ENCODE measurements at regions not wholly inside any gene's neighbourhood (a gene's known extent, or its start where the extent isn't known, plus 50 kb on each side); places are given as distances from the start of the nearest gene placed in this dataset.
"Not testable (repeated sequence)": the region's sequence is repeated elsewhere in the genome, so short reads cannot be mapped to it uniquely, and the experiment has no call there.

DNA sequence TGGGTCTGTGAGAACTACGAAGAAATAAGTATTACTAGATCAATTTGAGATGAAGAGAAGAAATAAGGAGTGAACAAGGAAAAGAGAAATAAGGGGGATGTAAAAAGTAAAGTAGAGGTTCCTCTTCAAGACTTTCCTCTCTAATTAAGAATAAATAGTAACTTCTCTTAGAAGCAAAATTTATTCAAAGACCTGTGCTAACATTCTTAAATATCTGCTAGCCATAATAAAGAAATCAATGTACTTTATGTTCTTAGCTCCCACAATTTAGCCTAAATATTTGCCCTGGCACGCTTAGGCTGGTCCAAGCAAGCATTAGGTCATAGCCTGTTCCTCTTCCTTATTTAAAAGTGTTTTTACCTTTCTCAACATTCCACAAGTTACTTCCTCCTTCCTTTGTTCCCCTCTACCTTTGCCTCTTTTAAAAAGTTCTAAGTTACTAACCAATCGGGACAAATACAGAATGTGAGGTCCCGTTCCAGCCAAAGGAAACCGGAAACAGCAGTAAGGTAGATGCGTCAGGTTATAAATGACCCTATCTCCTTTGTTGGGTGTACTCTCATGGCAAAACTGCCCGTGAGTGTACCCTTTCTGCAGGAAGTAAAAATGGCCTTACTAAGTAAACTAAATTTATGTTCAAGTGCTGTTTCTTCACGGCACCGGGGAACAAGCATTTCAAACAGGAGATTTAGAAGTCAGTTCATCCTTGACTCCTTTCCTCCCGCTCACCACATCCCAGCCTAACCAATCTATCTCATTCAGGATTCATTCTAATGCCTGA is 86.2 kb upstream of the PLEKHM1 start:
- H3K4me1 ChIP-seq (ENCODE audit: control insufficient read depth, insufficient read depth, low read depth, low read length); H2AK5ac ChIP-seq (ENCODE audit: low read length, severe bottlenecking); H2BK120ac ChIP-seq (ENCODE audit: low read depth, low read length); H2AFZ ChIP-seq (ENCODE audit: low read depth, low read length); H3K9me3 ChIP-seq (ENCODE audit: control insufficient read depth, low read length); H2BK15ac ChIP-seq (ENCODE audit: low read depth, poor library complexity, severe bottlenecking); H2BK12ac ChIP-seq (ENCODE audit: low read length in 2 of 2); H3K23ac ChIP-seq (ENCODE audit: low read length in 2 of 2); H3K14ac ChIP-seq (ENCODE audit: low read length in 2 of 2); H3K36me3 ChIP-seq (ENCODE audit: control insufficient read depth in 1 of 2, insufficient read depth in 2 of 2, low read depth in 1 of 2, low read length in 2 of 2); H2BK5ac ChIP-seq (ENCODE audit: low read depth, low read length, poor library complexity, severe bottlenecking); H3K27me3 ChIP-seq (ENCODE audit: control insufficient read depth in 1 of 2, insufficient read depth in 1 of 2, low read length in 2 of 2); H3K18ac ChIP-seq (ENCODE audit: low read depth in 1 of 2, low read length in 2 of 2); H3K4ac ChIP-seq (ENCODE audit: low read depth in 1 of 2, low read length in 2 of 2); H4K91ac ChIP-seq (ENCODE audit: low read length); H3K4me3 ChIP-seq (ENCODE audit: insufficient read depth in 1 of 2, low read depth in 1 of 2, low read length in 2 of 2); H3K4me2 ChIP-seq (ENCODE audit: low read length, poor library complexity, severe bottlenecking); H3K27ac ChIP-seq (ENCODE audit: low read length, poor library complexity, severe bottlenecking); H3K9ac ChIP-seq (ENCODE audit: low read length); H4K8ac ChIP-seq (ENCODE audit: low read length): not testable (repeated sequence)
- peaks cover 35% of the 10 kb centered on the region for H3K79me1 ChIP-seq (replicated peaks; ENCODE audit: low read length, poor library complexity, severe bottlenecking)
- DNase-seq: peak; percentile 0
- WGBS: 86% methylated on average over 10 of the region's 10 CpGs

DNA sequence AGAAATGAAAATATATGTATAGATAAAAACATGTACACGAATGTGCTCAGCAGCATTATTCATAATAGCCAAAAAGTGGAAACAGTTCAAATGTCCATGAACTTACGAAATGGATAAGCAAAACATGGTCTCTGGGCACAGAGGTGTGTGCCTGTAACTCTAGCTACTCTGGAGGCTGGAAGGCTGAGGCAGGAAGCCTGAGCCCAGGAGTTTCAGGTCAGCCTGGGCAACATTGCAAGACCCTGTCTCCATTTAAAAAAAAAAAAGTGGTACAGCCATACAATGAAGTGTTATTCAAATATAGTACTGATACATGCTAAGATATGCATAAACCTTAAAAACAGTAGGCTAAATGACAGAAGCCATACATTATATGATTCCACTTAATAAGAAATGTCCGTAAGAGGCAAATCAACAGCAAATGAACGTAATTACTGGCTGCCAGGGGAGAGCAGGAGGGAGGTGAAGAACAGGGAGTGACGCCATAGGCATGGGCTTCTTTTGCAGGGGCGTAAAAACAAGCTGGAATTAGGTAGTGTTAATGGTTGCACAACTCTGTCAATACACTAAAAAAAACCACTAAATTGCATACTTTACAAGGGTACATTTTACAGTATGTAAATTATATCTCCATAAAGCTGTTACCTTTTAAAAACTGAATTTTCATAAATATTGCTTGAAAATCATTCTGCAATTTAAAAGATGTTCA is 87.2 kb upstream of the PLEKHM1 start:
- Histone ChIP-seq H2AK5ac (ENCODE audit: low read length, severe bottlenecking) (no peak overlapping the region), H2BK15ac (ENCODE audit: low read depth, poor library complexity, severe bottlenecking) (no peak overlapping the region), H3K79me1 (replicated peaks; ENCODE audit: low read length, poor library complexity, severe bottlenecking) (peaks cover 39% of the 10 kb centered on the region), H3K27ac (ENCODE audit: low read length, poor library complexity, severe bottlenecking) (no peak overlapping the region), H3K36me3 (ENCODE audit: control insufficient read depth in 1 of 2, insufficient read depth in 2 of 2, low read depth in 1 of 2, low read length in 2 of 2) (peaks cover 2 to 15% of the 10 kb centered on the region in 2 experiments), H3K9ac (ENCODE audit: low read length) (no peak overlapping the region), H2AFZ (ENCODE audit: low read depth, low read length) (no peak overlapping the region), H3K9me3 (ENCODE audit: control insufficient read depth, low read length) (no peaks in the 10 kb centered on the region), H2BK12ac (ENCODE audit: low read length in 2 of 2) (no peak overlapping the region), H4K8ac (ENCODE audit: low read length) (no peak overlapping the region), H4K91ac (ENCODE audit: low read length) (no peak overlapping the region), H3K4ac (ENCODE audit: low read depth in 1 of 2, low read length in 2 of 2) (no peak overlapping the region), H3K18ac (ENCODE audit: low read depth in 1 of 2, low read length in 2 of 2) (no peak overlapping the region), H3K4me1 (ENCODE audit: control insufficient read depth, insufficient read depth, low read depth, low read length) (peaks cover 1% of the 10 kb centered on the region), H2BK120ac (ENCODE audit: low read depth, low read length) (no peak overlapping the region), H3K27me3 (ENCODE audit: control insufficient read depth in 1 of 2, insufficient read depth in 1 of 2, low read length in 2 of 2) (no peaks in the 10 kb centered on the region), H3K4me2 (ENCODE audit: low read length, poor library complexity, severe bottlenecking) (no peak overlapping the region), H3K14ac (ENCODE audit: low read length in 2 of 2) (no peak overlapping the region), H3K23ac (ENCODE audit: low read length in 2 of 2) (no peak overlapping the region), H3K4me3 (ENCODE audit: insufficient read depth in 1 of 2, low read depth in 1 of 2, low read length in 2 of 2) (no peak overlapping the region), H2BK5ac (ENCODE audit: low read depth, low read length, poor library complexity, severe bottlenecking) (no peak overlapping the region)
- DNase-seq: peak; percentile 0
- 92% methylated on average over 5 of the region's 6 CpGs for WGBS

DNA sequence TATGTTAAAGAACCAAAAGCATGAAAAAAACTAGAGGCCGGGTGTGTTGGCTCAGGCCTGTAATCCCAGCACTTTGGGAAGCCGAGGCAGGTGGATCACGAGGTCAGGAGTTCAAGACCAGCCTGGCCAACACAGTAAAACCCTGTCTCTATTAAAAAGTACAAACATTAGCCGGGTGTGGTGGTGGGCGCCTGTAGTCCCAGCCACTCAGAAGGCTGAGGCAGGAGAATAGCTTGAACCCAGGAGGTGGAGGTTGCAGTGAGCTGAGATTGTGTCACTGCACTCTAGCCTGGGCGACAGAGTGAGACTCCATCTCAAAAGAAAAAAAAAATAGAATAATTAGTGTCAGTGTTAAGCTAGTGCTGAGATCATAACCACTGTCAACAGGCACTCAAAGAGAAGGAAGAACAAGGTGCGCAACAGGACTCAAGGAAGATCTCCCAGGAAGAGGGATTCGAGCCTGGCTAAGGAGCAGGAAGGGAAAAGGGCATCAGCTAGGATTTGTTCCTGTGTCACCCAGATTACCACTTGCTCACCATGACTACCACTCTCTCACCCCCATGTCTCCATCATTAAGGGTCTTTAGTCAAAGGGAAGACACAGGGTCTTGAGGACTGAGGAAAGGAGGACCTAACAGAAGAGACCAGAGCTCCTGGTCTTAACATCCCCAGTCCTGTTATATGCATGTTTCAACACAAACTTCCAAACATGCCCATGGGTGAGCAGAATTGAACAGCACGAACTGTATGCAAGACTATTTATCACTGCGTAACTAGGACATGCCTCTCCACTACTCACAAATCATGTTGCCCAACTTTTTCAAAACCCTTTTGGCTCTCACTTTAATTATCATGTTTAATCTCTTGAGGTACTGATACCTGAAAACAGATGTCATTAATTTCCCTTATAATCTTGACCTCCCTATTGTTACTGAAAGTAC is 88.3 kb upstream of the PLEKHM1 start:
- H3K36me3 ChIP-seq (ENCODE audit: control insufficient read depth in 1 of 2, insufficient read depth in 2 of 2, low read depth in 1 of 2, low read length in 2 of 2): peaks cover 2 to 15% of the 10 kb centered on the region in 2 experiments
- no peak overlapping the region for H4K91ac ChIP-seq (ENCODE audit: low read length)
- no peak overlapping the region for H2BK15ac ChIP-seq (ENCODE audit: low read depth, poor library complexity, severe bottlenecking)
- H3K4ac ChIP-seq (ENCODE audit: low read depth in 1 of 2, low read length in 2 of 2): no peak overlapping the region
- no peak overlapping the region for H3K9ac ChIP-seq (ENCODE audit: low read length)
- no peak overlapping the region for H3K27ac ChIP-seq (ENCODE audit: low read length, poor library complexity, severe bottlenecking)
- H2AK5ac ChIP-seq (ENCODE audit: low read length, severe bottlenecking): no peak overlapping the region
- H3K14ac ChIP-seq (ENCODE audit: low read length in 2 of 2): no peak overlapping the region
- H3K79me1 ChIP-seq (replicated peaks; ENCODE audit: low read length, poor library complexity, severe bottlenecking): peaks cover 41% of the 10 kb centered on the region
- H2AFZ ChIP-seq (ENCODE audit: low read depth, low read length): no peak overlapping the region
- no peak overlapping the region for H3K4me3 ChIP-seq (ENCODE audit: insufficient read depth in 1 of 2, low read depth in 1 of 2, low read length in 2 of 2)
- H2BK120ac ChIP-seq (ENCODE audit: low read depth, low read length): no peak overlapping the region
- no peak overlapping the region for H4K8ac ChIP-seq (ENCODE audit: low read length)
- H2BK12ac ChIP-seq (ENCODE audit: low read length in 2 of 2): no peak overlapping the region
- no peak overlapping the region for H3K23ac ChIP-seq (ENCODE audit: low read length in 2 of 2)
- no peaks in the 10 kb centered on the region for H3K27me3 ChIP-seq (ENCODE audit: control insufficient read depth in 1 of 2, insufficient read depth in 1 of 2, low read length in 2 of 2)
- DNase-seq: peak; percentile 2
- WGBS: 97% methylated on average over 9 of the region's 10 CpGs
- H3K4me1 ChIP-seq (ENCODE audit: control insufficient read depth, insufficient read depth, low read depth, low read length): peaks cover 1% of the 10 kb centered on the region
- no peak overlapping the region for H3K18ac ChIP-seq (ENCODE audit: low read depth in 1 of 2, low read length in 2 of 2)
- H3K4me2 ChIP-seq (ENCODE audit: low read length, poor library complexity, severe bottlenecking): no peak overlapping the region
- H3K9me3 ChIP-seq (ENCODE audit: control insufficient read depth, low read length): no peaks in the 10 kb centered on the region
- H2BK5ac ChIP-seq (ENCODE audit: low read depth, low read length, poor library complexity, severe bottlenecking): no peak overlapping the region
